GM19467 (cell line): ENCODE measurements at regions not wholly inside any gene's neighbourhood (a gene's known extent, or its start where the extent isn't known, plus 50 kb on each side); places are given as distances from the start of the nearest gene placed in this dataset.
"Not testable (repeated sequence)": the region's sequence is repeated elsewhere in the genome, so short reads cannot be mapped to it uniquely, and the experiment has no call there.

ENCODE experiments used
- ATAC-seq: cut with Tn5 transposase; IDR thresholded peaks from one replicate; pipeline ENCODE4 v1.9.1; 2021; ENCODE audit warnings: mild to moderate bottlenecking, moderate library complexity; ENCODE audit not compliant: unreplicated experiment

GRCh38 chr15:95616306-95616705 lies 714.2 kb upstream of the NR2F2 start:
- ATAC-seq, result no peak

GRCh38 chr15:95620934-95621579 lies 709.4 kb upstream of the NR2F2 start:
- ATAC-seq, result no peak

GRCh38 chr15:95622843-95623242 lies 707.7 kb upstream of the NR2F2 start:
- ATAC-seq, result no peak

- ATAC-seq, result no peak
Measured at GRCh38 chr15:95624100-95624499, 706.4 kb upstream of the NR2F2 start.

- no peak for ATAC-seq
Measured at GRCh38 chr15:95624616-95625361, 705.7 kb upstream of the NR2F2 start.

GRCh38 chr15:95626501-95627361 lies 703.8 kb upstream of the NR2F2 start:
- no peak for ATAC-seq

- ATAC-seq, result no peak
Measured at GRCh38 chr15:95629503-95630168, 700.9 kb upstream of the NR2F2 start.

GRCh38 chr15:95630683-95631082 lies 699.8 kb upstream of the NR2F2 start:
- no peak for ATAC-seq

- no peak for ATAC-seq
Measured at GRCh38 chr15:95635666-95636065, 694.8 kb upstream of the NR2F2 start.

- no peak for ATAC-seq
Measured at GRCh38 chr15:95636107-95636506, 694.4 kb upstream of the NR2F2 start.

- not testable (repeated sequence) for ATAC-seq
Measured at GRCh38 chr15:95637234-95637633, 693.3 kb upstream of the NR2F2 start.

GRCh38 chr15:95639208-95639607 lies 691.3 kb upstream of the NR2F2 start:
- no peak for ATAC-seq

- no peak for ATAC-seq
Measured at GRCh38 chr15:95644100-95644875, 686.2 kb upstream of the NR2F2 start.

GRCh38 chr15:95645791-95646338 lies 684.6 kb upstream of the NR2F2 start:
- ATAC-seq, result no peak

- ATAC-seq, result no peak
Measured at GRCh38 chr15:95646484-95647273, 683.8 kb upstream of the NR2F2 start.

GRCh38 chr15:95647531-95648277 lies 682.8 kb upstream of the NR2F2 start:
- no peak for ATAC-seq

GRCh38 chr15:95653361-95653805 lies 677.1 kb upstream of the NR2F2 start:
- ATAC-seq, result no peak

GRCh38 chr15:95655089-95655607 lies 675.4 kb upstream of the NR2F2 start:
- ATAC-seq, result no peak
